SW 1271 (cell line): ENCODE measurements at regions not wholly inside any gene's neighbourhood (a gene's known extent, or its start where the extent isn't known, plus 50 kb on each side); places are given as distances from the start of the nearest gene placed in this dataset.
A peak's percentile ranks its signal among the peaks of the same experiment; 100 is the strongest.

Source experiments
- DNase-seq, 2 experiments: peaks; one replicate each; lab custom pipeline; 2025; lab: John Stamatoyannopoulos, UW

DNA sequence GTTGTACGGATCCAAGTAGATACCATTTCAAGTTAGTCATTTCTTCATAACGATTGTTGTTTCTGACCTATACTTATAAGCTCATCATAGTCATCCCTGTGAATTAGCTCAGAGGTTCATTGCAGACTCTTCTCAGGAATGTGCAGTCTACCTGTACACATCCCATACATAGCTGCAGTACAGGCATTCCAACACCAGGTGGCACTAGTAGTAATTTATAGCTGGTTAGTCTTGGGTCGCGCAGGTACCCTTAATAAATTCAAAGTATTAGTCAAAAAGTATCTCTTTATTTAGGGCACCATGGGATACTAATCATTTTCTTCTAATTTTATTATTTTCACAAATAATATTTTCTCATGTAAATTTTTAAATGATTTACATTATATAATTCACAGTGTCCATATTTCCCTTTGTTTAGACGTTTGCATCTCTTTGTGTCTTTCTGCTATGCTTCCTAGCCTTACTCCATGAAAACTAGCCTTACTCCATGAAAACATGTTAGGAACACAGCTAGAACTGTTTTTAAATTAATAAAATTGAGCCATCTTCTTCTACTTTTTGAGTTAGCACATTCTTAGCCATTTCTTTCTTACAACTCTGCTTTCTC lies 128.6 kb upstream of the FAM83B start:
- DNase-seq: peak in 1 of 2 experiments; percentile 24

DNA sequence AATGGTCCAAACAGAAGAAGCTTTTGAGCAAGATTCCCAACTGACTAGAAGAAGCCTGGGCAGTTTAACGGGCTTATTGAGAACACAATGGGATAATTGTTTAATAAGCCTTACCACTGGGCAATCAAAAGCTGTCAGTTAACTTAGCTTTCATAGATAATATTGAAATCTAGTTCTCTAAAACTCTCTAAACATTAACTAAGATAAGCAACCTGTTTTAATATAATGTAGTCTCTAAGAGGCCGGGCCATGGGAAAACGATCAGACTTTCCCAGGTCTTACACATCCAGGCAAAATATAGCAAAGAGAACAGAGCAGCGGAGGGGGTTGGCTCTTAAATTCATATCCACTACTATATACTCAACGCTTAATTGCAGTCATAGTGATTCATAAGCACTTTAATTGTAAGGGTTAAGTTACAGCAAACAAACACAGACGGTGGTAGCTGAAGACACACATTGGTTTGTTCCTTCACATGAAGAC lies 128.0 kb upstream of the FAM83B start:
- no peak for DNase-seq

DNA sequence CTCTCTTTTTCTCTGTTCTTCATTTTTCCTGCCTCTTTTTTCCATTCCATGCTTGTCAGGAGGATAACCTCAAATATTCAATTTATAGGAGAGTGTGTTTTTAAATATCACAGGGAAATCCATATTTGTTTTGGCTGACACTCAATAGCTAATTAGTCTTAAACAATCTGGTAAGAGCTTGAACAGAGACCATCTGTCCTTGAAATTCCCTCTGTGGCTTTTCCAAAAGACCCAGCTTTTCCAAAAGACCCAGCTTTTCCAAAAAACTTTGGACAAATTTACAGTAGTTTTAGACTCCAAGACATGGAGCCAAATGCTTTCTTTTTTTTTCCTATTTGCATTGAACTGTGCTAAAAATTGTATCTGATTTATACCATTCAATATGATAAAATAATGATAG lies 127.4 kb upstream of the FAM83B start:
- no peak for DNase-seq

DNA sequence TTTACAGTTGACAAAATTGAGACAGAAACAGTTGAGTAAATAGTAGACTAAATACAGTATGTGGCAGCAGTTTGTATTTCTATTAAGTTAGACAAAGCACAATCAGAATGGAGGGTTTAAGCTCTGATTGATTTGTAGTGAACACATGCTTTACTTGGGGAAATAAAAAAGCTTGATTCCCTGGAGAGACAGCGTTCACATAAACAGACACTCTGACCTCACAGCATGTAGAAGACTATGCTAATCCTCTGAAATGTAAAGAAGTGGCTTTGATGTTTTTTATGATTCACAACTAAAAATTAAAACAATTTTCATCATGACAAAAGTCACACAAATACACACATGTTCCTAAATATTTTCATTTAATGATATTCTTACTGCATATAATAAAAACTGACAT lies 126.9 kb upstream of the FAM83B start:
- DNase-seq: no peak

DNA sequence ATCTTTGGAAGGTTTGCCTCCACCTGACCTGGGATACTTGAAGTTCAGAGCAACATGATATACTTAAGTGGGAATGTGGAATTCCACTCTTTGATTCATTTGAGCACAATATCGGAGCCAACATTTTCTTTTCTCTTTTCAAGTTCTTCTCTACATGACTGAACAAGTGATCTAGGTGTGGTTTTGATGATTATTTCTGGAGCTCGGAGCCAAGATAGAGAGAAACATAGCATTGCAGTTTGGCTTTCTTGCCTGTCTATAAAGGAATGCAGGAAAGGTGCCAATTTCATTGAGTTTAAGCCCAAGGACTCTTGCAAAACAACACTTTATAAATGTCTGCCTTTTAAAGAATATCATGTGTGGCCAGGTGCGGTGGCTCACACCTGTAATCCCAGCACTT lies 124.2 kb upstream of the FAM83B start:
- no peak for DNase-seq

DNA sequence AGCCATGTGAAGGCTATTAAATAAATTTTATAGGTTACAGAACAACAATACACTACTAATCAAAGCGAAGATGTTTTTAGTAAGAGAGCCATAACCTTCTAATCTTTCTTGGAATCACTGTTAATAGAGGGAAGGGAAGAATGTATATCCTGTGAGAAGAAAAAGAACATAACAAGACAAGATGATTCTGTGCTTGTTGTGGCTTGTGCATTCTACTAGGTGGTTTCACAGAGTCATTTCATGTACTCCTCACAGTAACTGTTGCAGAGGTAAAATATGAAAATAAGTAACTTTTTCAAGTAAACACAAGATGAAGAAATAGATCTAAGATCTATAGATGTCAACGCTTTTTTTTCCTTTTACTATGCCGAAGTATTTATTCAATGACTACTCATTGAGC lies 116.9 kb upstream of the FAM83B start:
- no peak for DNase-seq

DNA sequence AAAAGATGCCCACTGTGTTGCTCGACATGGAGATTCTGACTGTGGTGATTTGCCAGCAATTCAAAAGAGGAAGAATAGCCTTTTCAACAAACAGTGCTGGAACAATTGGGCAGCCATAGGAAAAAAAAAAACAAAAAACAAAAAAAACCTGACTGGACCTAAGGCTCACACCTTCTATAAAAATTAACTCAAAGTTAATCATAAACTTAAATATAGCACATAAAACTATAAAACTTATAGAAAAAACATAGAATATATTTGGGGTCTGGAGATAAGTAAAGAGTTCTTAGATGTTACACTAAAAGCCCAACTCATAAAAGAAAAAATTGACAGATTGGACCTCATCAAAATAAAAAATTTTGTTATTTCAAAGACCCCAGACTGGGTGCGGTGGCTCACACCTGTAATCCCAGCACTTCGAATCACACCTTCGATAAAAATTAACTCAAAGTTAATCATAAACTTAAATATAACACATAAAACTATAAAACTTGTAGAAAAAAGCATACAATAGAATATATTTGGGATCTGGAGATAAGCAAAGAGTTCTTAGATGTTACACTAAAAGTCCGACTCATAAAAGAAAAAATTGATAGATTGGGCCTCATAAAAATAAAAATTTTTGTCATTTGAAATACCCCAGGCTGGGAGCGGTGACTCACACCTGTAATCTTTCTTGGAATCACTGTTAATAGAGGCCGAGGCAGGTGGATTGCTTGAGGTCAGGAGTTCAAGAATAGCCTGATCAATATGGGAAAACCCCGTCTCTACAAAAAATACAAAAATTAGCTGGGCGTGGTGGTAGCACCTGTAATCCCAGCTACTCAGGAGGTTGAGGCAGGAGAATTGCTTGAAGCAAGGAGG lies 115.6 kb upstream of the FAM83B start:
- no peak for DNase-seq

DNA sequence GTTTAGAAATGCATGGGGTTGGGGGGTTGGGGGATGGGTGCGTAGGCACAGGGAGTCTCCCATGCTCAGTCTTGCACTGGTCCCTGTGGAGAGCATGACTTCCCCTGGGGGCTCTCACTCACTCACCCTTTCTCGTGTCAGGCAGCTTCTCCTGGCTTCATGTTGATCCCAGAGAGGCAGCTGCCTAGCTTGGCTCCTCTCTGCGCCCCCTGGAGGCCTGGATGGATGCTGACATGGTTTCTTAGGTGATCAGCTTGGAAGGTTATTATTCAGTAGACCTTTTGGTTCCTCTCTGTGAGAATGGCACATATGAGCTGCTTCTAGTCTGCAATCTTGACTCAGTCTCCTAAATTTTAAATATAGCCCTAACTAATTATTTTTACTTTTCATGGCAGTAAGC lies 109.3 kb upstream of the FAM83B start:
- no peak for DNase-seq

DNA sequence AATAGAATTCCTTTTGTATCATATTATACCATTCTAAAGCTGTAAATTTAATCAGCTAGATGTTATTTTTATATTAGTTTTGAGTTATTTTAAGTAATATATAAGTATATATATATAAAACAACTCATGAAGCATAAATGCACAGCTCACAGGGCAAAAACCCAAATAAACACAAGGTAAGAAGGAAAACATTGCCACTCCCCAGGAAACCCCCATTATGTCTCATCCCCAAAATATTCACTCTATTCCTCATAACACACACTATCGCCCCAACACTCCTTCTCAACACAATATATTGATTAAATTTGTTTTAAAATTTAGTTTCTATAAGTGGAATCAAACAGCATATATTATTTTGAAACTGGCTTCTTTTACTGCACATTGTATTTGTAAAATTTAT lies 98.6 kb upstream of the FAM83B start:
- DNase-seq: no peak

DNA sequence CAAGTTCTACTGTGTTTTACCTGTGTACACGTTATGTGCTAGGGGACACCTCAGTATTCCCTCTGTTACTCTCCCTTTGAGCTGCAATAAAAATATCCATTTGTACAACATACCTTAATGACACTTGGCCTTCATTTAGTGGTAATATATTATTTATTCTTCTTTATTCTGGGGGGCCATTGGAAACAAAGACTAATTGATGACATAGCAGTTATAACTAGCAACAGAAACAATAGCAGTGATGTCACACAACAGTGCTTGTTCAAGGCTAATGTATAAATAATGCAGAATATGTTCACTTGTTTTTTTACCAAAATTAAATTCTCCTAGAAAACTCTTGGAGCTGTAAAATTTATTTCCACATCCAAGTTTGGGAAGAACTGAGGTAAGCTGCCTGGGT lies 92.2 kb upstream of the FAM83B start:
- DNase-seq: no peak

DNA sequence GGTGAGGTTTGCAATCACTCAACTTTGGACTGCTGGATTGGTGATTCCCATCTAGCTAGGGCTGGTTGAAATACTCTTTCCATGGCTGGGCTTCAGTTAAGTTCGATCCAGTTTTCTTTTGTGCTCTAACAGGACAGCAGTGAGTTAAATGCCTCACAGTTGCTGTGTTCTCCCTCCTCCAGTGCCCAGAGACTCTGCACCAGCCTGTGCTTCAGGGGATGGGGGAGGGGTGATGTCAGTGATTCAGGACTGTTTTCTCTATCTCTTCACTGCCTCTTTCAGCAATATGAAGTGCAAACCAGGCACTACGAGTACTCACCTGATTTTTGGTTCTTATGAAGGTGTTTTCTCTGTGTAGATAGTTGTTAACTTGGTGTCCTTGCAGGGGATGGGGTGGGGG lies 88.2 kb upstream of the FAM83B start:
- no peak for DNase-seq

DNA sequence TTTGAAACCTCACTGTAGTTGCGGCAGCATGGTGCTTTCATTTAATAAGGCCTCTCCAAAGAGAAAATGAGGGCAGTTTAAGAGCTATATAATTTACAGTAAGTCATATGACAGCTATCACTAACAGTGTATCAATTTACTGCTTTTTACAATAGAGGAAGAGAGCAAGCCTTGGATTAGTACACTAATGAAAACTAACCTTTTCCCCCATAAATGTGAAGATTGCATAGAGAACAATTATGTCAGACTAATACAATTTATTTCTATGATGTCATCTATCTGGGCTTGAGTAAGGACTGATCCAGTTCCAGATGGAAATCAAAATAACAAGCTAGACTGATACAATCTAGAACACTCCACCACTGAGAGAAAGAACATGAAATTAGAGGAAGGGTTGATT lies 78.1 kb upstream of the FAM83B start:
- DNase-seq: no peak

DNA sequence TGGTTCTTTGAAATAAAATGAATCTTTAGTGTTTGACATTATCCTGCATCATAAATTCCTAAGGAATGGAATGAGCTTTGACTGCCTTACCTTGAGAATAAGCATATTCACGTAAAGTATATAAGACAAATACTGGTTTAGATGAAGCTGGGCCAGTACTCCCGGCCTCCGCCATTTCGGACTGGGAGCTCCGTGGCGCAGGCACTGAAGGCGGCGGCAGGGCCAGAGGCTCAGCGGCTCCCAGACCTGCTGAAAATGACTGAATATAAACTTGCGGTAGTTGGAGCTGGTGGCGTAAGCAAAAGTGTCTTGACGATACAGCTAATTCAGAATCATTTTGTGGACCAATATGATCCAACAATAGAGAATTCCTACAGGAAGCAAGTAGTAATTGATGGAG lies 76.2 kb upstream of the FAM83B start:
- no peak for DNase-seq

DNA sequence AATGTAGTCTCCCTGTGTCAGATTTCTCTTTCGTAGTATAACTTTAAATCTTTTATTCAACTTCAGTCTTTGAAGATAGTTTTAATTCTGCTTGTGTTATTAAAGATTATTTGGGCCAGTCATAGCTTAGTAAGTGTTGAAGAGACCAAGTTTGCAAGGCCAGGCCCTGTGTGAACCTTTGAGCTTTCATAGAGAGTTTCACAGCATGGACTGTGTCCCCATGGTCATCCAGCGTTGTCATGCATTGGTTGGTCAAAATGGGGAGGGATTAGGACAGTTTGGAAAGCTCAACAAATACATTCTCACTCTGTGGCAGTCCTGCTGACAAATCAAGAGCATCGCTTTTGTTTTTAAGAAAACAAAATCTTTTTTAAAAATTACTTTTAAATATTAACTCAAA lies 74.6 kb upstream of the FAM83B start:
- no peak for DNase-seq

DNA sequence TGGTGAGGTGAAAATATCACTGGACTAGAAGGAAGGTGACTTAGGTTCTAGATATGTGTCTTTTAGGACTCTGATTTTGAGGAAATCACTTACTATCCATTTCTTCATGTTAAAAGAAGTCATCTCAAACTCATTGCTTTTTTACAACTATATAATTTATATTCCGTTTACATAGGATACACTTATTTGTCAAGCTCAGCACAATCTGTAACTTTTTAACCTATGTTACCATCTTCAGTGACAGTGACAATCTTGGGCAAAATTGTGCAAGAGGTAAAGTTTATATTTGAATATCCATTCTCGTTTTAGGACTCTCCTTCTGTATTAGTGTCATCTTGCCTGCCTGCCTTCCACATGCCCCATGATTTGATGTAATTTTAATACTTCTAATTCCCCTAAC lies 74.0 kb upstream of the FAM83B start:
- no peak for DNase-seq

DNA sequence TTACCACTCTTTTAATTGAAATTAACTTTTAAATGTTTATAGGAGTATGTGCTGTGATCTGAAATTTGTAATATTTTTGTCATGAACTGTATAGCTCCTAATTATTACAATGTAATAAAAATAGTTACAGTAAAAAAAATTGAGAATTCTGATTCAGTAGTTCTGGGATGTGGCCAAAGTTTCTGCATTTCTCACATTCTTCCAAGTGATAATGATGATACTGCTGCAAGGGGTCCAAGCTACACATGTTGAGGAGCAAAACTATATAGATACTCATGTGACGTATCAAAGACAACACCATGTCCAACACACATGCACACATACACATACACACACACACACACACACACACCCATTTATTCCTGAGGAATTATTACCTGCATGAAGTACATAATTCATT lies 71.0 kb upstream of the FAM83B start:
- no peak for DNase-seq

DNA sequence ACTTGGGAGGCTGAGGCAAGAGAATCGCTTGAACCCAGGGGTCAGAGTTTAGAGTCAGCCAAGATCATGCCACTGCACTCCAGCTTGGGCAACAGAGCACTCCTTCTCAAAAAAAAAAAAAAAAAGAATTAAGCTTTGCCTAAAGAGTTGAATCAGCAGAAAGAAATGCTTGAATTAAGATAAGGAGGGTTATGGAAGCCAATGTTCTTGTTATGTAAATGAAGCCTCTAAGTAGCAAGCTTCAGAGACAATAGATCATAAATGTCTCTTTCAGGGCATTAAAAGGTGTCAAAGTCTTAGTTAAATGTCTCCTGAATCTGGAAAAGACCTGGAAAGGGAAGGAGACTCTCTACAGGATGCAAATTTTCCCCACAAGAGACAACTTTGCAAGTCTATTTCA lies 69.7 kb upstream of the FAM83B start:
- DNase-seq: no peak

DNA sequence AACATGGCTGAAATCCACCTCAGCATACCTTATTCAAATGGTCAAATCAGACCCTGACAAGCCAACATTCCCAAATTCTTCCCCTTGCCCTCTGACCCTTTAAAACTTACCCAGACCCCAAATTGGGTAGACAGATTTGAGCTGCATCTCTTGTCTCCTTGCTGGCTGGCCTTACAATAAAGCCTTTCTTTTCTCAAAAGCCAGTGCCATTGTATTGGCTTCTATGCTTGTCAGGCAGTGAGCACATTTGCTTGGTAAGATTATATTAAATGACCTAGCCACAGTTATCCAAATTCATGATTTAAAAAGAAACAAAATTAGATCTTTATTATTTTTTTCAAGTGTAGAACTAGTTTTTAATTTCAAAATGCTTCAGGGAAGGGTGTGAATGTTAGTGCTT lies 67.8 kb upstream of the FAM83B start:
- DNase-seq: no peak

DNA sequence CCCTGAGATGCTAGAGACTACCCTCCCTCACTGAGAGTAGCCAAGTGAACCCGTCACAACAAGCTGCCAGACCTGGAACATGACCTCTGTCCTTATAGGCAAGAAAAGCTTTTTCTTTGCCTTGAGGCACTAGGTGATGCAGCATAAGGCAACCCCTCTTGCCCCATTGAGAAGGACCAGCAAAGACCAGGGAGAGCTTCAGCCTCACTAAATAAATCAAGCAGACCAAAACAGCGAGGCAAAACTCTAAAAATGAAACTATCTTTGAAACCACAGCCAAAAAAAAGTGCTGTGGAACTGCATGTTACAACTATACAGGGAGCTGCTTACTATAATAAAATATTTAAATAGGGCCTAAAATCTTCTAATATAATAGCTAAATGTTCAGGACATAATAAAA lies 62.6 kb upstream of the FAM83B start:
- DNase-seq: no peak

DNA sequence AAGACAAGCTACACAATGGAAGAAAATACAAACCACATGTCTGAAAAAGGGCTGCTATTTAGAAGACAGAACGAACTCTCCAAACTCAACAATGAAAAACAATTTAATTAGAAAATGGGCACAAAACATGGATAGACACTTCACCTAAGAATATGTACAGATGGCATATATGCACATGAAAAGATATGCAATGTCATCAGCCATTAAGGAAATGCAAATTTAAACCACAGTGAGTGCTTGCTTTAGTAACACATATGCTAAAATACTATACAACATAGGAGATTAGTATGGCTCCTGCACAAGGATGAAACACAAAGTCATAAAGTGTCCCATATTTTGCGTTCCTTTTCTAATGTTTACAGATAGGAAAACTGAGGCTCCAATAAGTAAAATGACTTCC lies 60.4 kb upstream of the FAM83B start:
- no peak for DNase-seq

DNA sequence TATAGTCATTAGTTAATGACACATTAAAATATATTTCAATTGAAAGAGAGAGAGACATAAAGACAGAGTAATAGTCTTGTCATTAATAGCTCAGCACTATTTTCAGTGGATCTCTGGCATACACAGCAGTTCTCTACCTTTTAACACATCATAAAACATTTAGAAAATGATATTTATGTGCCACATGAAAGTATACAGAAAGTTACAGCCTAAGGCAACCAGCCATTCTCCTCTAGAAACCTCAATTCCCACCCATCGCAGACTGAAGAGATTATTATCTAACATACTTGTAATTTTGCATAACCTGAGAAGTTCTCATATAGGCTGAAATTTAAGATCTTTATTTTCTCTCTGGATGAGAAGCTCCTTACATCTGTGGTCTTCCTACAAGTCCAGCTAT lies 58.7 kb upstream of the FAM83B start:
- DNase-seq: no peak
